HG03139 (cell line): ENCODE measurements at regions not wholly inside any gene's neighbourhood (a gene's known extent, or its start where the extent isn't known, plus 50 kb on each side); places are given as distances from the start of the nearest gene placed in this dataset.
"Not testable (repeated sequence)": the region's sequence is repeated elsewhere in the genome, so short reads cannot be mapped to it uniquely, and the experiment has no call there.

Source experiments
- ATAC-seq: cut with Tn5 transposase; IDR thresholded peaks from one replicate; pipeline ENCODE4 v1.9.1; 2021; ENCODE audit not compliant: unreplicated experiment

GRCh38 chr7:82625377-82625776 lies 181.8 kb upstream of the CACNA2D1 start:
- ATAC-seq: no peak

GRCh38 chr7:82624965-82625364 lies 181.4 kb upstream of the CACNA2D1 start:
- no peak for ATAC-seq

- no peak for ATAC-seq
These were observed 180.8 kb upstream of the CACNA2D1 start for GRCh38 chr7:82624337-82624736.

GRCh38 chr7:82623812-82624211 lies 180.2 kb upstream of the CACNA2D1 start:
- ATAC-seq: no peak

GRCh38 chr7:82617156-82617555 lies 173.6 kb upstream of the CACNA2D1 start:
- ATAC-seq: no peak

GRCh38 chr7:82616059-82616728 lies 172.6 kb upstream of the CACNA2D1 start:
- ATAC-seq: no peak

- ATAC-seq: no peak
These were observed 171.9 kb upstream of the CACNA2D1 start for GRCh38 chr7:82615527-82615926.

- no peak for ATAC-seq
These were observed 166.2 kb upstream of the CACNA2D1 start for GRCh38 chr7:82609746-82610145.

GRCh38 chr7:82605247-82605864 lies 161.8 kb upstream of the CACNA2D1 start:
- ATAC-seq: no peak

GRCh38 chr7:82602066-82602465 lies 158.5 kb upstream of the CACNA2D1 start:
- no peak for ATAC-seq

- no peak for ATAC-seq
These were observed 157.0 kb upstream of the CACNA2D1 start for GRCh38 chr7:82600531-82600930.

- no peak for ATAC-seq
These were observed 156.3 kb upstream of the CACNA2D1 start for GRCh38 chr7:82599895-82600294.

GRCh38 chr7:82598958-82599357 lies 155.4 kb upstream of the CACNA2D1 start:
- ATAC-seq: no peak

GRCh38 chr7:82595795-82596194 lies 152.2 kb upstream of the CACNA2D1 start:
- not testable (repeated sequence) for ATAC-seq

GRCh38 chr7:82595176-82595575 lies 151.6 kb upstream of the CACNA2D1 start:
- ATAC-seq: no peak

GRCh38 chr7:82594665-82595064 lies 151.1 kb upstream of the CACNA2D1 start:
- ATAC-seq: no peak

GRCh38 chr7:82593780-82594179 lies 150.2 kb upstream of the CACNA2D1 start:
- no peak for ATAC-seq

- no peak for ATAC-seq
These were observed 148.8 kb upstream of the CACNA2D1 start for GRCh38 chr7:82592416-82592815.

GRCh38 chr7:82579047-82579446 lies 135.5 kb upstream of the CACNA2D1 start:
- no peak for ATAC-seq

GRCh38 chr7:82578430-82578829 lies 134.9 kb upstream of the CACNA2D1 start:
- ATAC-seq: no peak

GRCh38 chr7:82572195-82572880 lies 128.8 kb upstream of the CACNA2D1 start:
- peak; percentile 93 for ATAC-seq

- ATAC-seq: not testable (repeated sequence)
These were observed 127.5 kb upstream of the CACNA2D1 start for GRCh38 chr7:82571047-82571446.
